ENCODE measurements at regions not wholly inside any gene's neighbourhood (a gene's known extent, or its start where the extent isn't known, plus 50 kb on each side); places are given as distances from the start of the nearest gene placed in this dataset.

DNA sequence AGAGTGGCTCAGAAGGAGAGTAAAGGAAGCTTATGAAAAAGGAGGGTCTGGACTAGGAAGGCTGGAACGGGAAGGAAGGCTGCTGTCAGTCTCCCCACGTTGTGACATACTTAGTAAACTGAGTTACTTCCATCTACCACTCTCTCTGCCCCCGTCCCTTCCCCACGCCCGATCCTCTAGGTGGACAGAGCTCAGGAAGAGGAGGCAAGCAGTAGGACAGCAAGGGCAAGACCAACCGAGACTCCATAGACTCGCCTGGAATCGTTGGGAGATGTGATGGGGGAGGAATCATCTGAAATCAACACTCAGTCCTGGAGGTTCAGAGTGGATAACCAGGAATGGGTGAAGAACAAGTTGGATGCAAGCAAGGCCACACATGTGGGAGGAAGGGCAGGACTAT lies 240.7 kb downstream of the BUD13 start:
- TF ChIP-seq, protein P1, sequence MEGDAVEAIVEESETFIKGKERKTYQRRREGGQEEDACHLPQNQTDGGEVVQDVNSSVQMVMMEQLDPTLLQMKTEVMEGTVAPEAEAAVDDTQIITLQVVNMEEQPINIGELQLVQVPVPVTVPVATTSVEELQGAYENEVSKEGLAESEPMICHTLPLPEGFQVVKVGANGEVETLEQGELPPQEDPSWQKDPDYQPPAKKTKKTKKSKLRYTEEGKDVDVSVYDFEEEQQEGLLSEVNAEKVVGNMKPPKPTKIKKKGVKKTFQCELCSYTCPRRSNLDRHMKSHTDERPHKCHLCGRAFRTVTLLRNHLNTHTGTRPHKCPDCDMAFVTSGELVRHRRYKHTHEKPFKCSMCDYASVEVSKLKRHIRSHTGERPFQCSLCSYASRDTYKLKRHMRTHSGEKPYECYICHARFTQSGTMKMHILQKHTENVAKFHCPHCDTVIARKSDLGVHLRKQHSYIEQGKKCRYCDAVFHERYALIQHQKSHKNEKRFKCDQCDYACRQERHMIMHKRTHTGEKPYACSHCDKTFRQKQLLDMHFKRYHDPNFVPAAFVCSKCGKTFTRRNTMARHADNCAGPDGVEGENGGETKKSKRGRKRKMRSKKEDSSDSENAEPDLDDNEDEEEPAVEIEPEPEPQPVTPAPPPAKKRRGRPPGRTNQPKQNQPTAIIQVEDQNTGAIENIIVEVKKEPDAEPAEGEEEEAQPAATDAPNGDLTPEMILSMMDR (IDR thresholded peaks at IDR 0.05): no peak
- TF ChIP-seq POLR2AphosphoS5 (IDR thresholded peaks at IDR 0.05) (no peak), POLR2A (IDR thresholded peaks at IDR 0.05) (no peak)
